ENCODE measurements at regions not wholly inside any gene's neighbourhood (a gene's known extent, or its start where the extent isn't known, plus 50 kb on each side); places are given as distances from the start of the nearest gene placed in this dataset.

DNA sequence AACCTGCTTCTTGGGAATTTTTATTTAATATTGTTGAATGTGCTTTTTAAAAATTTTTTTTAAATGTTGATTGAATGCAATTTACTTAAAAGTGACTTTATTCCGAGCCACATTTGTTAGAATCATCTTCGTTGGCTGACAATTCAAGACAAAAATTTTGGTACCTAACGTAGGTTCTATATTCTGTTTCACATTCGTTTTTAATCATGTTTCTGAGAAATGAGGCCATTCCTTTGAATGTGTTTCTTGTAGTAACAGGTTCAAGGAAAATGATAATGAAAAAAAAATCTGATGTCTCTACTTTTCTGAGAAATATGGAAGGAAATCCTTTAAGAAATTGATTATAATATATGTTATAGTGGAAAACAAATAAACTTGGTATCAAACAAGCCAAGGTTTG lies 92.3 kb upstream of the DCLK2 start:
- WGBS (ENCODE audit: insufficient coverage), result 100% methylated on average over 4 of the region's 4 CpGs

DNA sequence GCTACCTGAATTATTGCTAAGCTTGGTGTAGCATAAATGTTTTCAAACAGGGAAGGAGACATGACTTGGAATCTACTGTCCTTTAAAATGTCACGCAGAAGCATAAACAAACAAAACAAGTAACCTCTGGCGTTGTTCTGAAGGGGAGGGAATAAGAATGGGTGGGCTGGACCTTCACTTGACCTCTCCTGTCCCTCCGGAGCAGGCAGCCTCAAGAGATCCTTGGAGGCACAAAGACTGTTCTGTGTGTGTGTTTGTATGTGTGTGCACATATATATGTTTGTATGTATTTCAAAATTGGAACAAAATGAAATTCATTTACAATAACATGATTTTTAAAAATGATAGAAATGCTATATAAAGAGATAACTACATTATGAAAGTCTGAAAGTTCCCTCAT lies 91.3 kb upstream of the DCLK2 start:
- Histone ChIP-seq H3K27ac (ENCODE audit: insufficient read depth in 1 of 2, low read depth in 1 of 2, low read length in 2 of 2, poor library complexity in 1 of 2, severe bottlenecking in 2 of 2) (no peak overlapping the region), H3K4me3 (ENCODE audit: control insufficient read depth in 1 of 7, extremely low read depth in 1 of 7, insufficient read depth in 4 of 7, low read depth in 2 of 7, low read length in 6 of 7) (no peak overlapping the region), H3K36me3 (ENCODE audit: control insufficient read depth in 4 of 4, insufficient read depth in 4 of 4, low read length in 3 of 4) (no peaks in the 10 kb centered on the region), H3K4me1 (ENCODE audit: control extremely low read depth in 1 of 4, control insufficient read depth in 4 of 4, insufficient read depth in 4 of 4, low read length in 3 of 4) (peaks cover 0 to 4% (median 4%) of the 10 kb centered on the region in 4 experiments), H3K9me3 (ENCODE audit: control extremely low read depth in 1 of 5, control insufficient read depth in 4 of 5, insufficient read depth in 2 of 5, low read depth in 1 of 5, low read length in 4 of 5) (no peaks in the 10 kb centered on the region), H3K27me3 (replicated peaks in 2 of 5; ENCODE audit: control insufficient read depth in 4 of 5, insufficient read depth in 5 of 5, low read length in 4 of 5) (no peaks in the 10 kb centered on the region)
- WGBS (ENCODE audit: insufficient coverage), result 100% methylated on average over 1 of the region's 3 CpGs
- POLR2A ChIA-PET, result no interaction called here
- no peak for DNase-seq
- CTCF ChIA-PET, result interaction anchor here (0.9 kb wide), 1 partner anchor 12 kb away, joined by 3 read pairs; no protein-coding TSS in a partner anchor

More for the DNA sequence above, 92.3 kb upstream of the DCLK2 start:
- Histone ChIP-seq H3K4me1 (ENCODE audit: control extremely low read depth in 1 of 4, control insufficient read depth in 4 of 4, insufficient read depth in 4 of 4, low read length in 3 of 4) (peaks cover 0 to 4% (median 4%) of the 10 kb centered on the region in 4 experiments), H3K36me3 (ENCODE audit: control insufficient read depth in 4 of 4, insufficient read depth in 4 of 4, low read length in 3 of 4) (no peaks in the 10 kb centered on the region), H3K9me3 (ENCODE audit: control extremely low read depth in 1 of 5, control insufficient read depth in 4 of 5, insufficient read depth in 2 of 5, low read depth in 1 of 5, low read length in 4 of 5) (no peaks in the 10 kb centered on the region), H3K27me3 (replicated peaks in 2 of 5; ENCODE audit: control insufficient read depth in 4 of 5, insufficient read depth in 5 of 5, low read length in 4 of 5) (no peaks in the 10 kb centered on the region), H3K27ac (ENCODE audit: insufficient read depth in 1 of 2, low read depth in 1 of 2, low read length in 2 of 2, poor library complexity in 1 of 2, severe bottlenecking in 2 of 2) (no peak overlapping the region), H3K4me3 (ENCODE audit: control insufficient read depth in 1 of 7, extremely low read depth in 1 of 7, insufficient read depth in 4 of 7, low read depth in 2 of 7, low read length in 6 of 7) (no peak overlapping the region)
- ChIA-PET POLR2A (no interaction called here), CTCF (interaction anchor here (0.9 to 1.2 kb wide), 2 partner anchors 13 to 223 kb away, joined by 3 to 4 read pairs; no protein-coding TSS in a partner anchor)
- DNase-seq, result no peak

DNA sequence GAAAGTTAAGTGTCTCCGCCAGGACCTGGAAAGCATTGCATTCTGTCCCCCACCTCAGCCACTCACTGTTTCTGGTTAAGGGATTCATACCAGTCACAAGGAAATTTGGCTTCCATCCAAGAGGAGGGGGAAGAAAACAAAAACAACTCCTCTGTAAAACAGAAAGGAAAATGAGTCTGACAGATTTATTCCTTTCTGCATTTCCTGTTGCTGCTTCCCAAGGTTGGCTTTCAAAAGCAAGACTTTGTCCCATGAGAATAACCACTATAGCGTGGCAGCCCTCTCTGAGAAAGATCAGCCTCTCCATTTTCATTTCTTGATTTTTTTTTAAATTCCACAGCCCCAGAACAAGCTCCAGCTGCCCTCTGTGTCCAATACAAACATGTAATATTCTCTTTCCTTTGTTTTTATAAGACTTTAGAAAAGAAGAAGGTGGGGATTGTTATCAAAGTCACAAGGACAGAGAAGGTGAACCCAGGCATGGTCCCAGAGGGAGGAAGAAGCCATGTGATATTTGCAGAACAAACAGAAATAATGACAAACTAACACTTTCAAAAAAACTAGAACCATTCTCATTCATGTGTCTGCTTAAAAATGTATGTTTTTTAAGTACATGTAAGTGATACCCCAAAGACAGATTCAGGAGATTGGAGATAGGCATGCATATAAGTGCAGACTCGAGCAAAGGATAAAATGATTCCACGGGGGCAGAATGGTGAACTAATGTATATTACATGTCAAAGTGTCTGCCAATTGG lies 90.7 kb upstream of the DCLK2 start:
- Histone ChIP-seq H3K9me3 (ENCODE audit: control extremely low read depth in 1 of 5, control insufficient read depth in 4 of 5, insufficient read depth in 2 of 5, low read depth in 1 of 5, low read length in 4 of 5) (no peaks in the 10 kb centered on the region), H3K4me1 (ENCODE audit: control extremely low read depth in 1 of 4, control insufficient read depth in 4 of 4, insufficient read depth in 4 of 4, low read length in 3 of 4) (peaks cover 0 to 4% (median 4%) of the 10 kb centered on the region in 4 experiments), H3K36me3 (ENCODE audit: control insufficient read depth in 4 of 4, insufficient read depth in 4 of 4, low read length in 3 of 4) (no peaks in the 10 kb centered on the region), H3K27ac (ENCODE audit: insufficient read depth in 1 of 2, low read depth in 1 of 2, low read length in 2 of 2, poor library complexity in 1 of 2, severe bottlenecking in 2 of 2) (no peak overlapping the region), H3K4me3 (ENCODE audit: control insufficient read depth in 1 of 7, extremely low read depth in 1 of 7, insufficient read depth in 4 of 7, low read depth in 2 of 7, low read length in 6 of 7) (peak overlapping the region in 1 of 7 experiments; percentile 12), H3K27me3 (replicated peaks in 2 of 5; ENCODE audit: control insufficient read depth in 4 of 5, insufficient read depth in 5 of 5, low read length in 4 of 5) (no peaks in the 10 kb centered on the region)
- 70% methylated on average over 3 of the region's 4 CpGs for WGBS (ENCODE audit: insufficient coverage)
- CTCF ChIA-PET, result interaction anchor here (1.7 kb wide), 1 partner anchor 221 kb away, joined by 5 read pairs; no protein-coding TSS in a partner anchor
- peak in 2 of 3 donors; percentile 34 to 38 for DNase-seq
- POLR2A ChIA-PET, result no interaction called here

DNA sequence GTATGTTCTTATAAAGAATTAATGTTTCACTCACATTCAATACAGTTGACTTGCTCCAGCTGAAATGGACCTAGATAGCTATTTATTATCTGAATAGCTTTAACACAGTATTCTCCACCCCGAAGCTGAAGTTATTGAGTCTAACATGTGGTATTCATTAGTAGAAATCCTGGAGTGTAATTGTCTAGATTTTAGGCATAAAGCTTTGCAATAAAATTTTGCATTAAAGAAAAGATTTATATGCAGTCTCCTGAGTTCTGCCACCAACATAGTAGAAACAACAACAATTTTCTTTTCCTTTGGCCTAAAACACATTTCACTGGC lies 90.2 kb upstream of the DCLK2 start:
- CTCF ChIA-PET, result interaction anchor here (1.4 to 1.7 kb wide), 2 partner anchors 11 to 221 kb away, joined by 4 to 5 read pairs; no protein-coding TSS in a partner anchor
- Histone ChIP-seq H3K4me1 (ENCODE audit: control extremely low read depth in 1 of 4, control insufficient read depth in 4 of 4, insufficient read depth in 4 of 4, low read length in 3 of 4) (peaks cover 0 to 4% (median 4%) of the 10 kb centered on the region in 4 experiments), H3K27me3 (replicated peaks in 2 of 5; ENCODE audit: control insufficient read depth in 4 of 5, insufficient read depth in 5 of 5, low read length in 4 of 5) (no peaks in the 10 kb centered on the region), H3K9me3 (ENCODE audit: control extremely low read depth in 1 of 5, control insufficient read depth in 4 of 5, insufficient read depth in 2 of 5, low read depth in 1 of 5, low read length in 4 of 5) (no peaks in the 10 kb centered on the region), H3K4me3 (ENCODE audit: control insufficient read depth in 1 of 7, extremely low read depth in 1 of 7, insufficient read depth in 4 of 7, low read depth in 2 of 7, low read length in 6 of 7) (no peak overlapping the region), H3K36me3 (ENCODE audit: control insufficient read depth in 4 of 4, insufficient read depth in 4 of 4, low read length in 3 of 4) (no peaks in the 10 kb centered on the region), H3K27ac (ENCODE audit: insufficient read depth in 1 of 2, low read depth in 1 of 2, low read length in 2 of 2, poor library complexity in 1 of 2, severe bottlenecking in 2 of 2) (no peak overlapping the region)
- DNase-seq, result no peak
- POLR2A ChIA-PET, result no interaction called here
- no CpG with 5 or more reads among the region's 1 CpG for WGBS (ENCODE audit: insufficient coverage)

DNA sequence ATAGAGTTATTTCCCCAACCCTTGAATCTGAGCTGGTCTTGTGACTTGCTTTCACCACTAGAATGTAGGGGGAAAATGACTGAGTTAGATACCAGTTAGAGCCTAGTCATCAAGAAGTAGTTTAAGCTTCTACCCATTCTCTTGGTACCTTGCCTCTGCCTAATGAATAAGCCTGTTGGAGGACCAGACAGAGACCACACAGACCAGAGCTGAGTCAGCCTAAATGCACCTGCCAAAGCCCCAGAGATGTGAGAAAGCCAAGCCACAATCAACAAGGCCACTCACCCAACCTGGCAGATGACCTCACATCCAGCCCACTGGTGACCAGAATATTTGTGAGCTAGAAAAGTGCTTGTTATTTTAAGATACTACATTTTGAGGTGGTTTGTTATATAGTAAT lies 85.2 kb upstream of the DCLK2 start:
- DNase-seq, result no peak
- Histone ChIP-seq H3K9me3 (ENCODE audit: control extremely low read depth in 1 of 5, control insufficient read depth in 4 of 5, insufficient read depth in 2 of 5, low read depth in 1 of 5, low read length in 4 of 5) (no peaks in the 10 kb centered on the region), H3K27me3 (replicated peaks in 2 of 5; ENCODE audit: control insufficient read depth in 4 of 5, insufficient read depth in 5 of 5, low read length in 4 of 5) (no peaks in the 10 kb centered on the region), H3K4me1 (ENCODE audit: control extremely low read depth in 1 of 4, control insufficient read depth in 4 of 4, insufficient read depth in 4 of 4, low read length in 3 of 4) (peaks cover 0 to 7% (median 2%) of the 10 kb centered on the region in 4 experiments), H3K27ac (ENCODE audit: insufficient read depth in 1 of 2, low read depth in 1 of 2, low read length in 2 of 2, poor library complexity in 1 of 2, severe bottlenecking in 2 of 2) (no peak overlapping the region), H3K36me3 (ENCODE audit: control insufficient read depth in 4 of 4, insufficient read depth in 4 of 4, low read length in 3 of 4) (no peaks in the 10 kb centered on the region), H3K4me3 (ENCODE audit: control insufficient read depth in 1 of 7, extremely low read depth in 1 of 7, insufficient read depth in 4 of 7, low read depth in 2 of 7, low read length in 6 of 7) (no peak overlapping the region)
- ChIA-PET CTCF (interaction anchor here (0.6 kb wide), 1 partner anchor 868 kb away, joined by 3 read pairs; no protein-coding TSS in a partner anchor), POLR2A (no interaction called here)

DNA sequence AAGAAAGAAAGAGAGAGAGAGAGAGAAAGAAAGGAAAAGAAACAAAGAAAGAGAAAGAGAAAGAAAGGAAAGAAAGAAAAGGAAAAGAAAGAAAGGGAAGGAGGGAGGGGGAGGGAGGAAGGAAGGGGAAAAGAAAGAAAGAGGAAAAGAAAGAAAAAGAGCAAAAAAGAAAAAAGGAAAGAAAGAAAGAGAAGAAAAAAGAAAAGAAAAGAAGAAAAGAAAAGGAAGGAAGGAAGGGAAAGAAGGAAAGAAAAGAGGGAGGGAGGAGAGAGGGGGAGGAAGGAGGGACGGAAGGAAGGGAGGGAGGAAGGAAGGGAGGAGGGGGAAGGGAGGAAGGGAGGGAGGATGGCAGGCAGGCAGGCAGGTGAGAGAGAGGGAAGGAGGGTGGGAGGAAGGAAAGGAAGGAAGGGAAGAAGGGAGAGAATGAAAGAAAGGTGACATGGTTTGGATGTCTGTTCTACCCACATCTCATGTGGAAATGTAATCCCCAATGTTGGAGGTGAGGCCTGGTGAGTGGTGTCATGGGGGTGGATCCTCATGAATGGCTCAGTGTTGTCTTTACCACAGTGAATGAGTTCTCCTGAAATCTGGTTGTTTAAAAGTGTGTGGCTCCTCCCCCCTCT lies 83.0 kb upstream of the DCLK2 start:
- no peaks in the 10 kb centered on the region for H3K9me3 ChIP-seq (ENCODE audit: control extremely low read depth in 1 of 5, control insufficient read depth in 4 of 5, insufficient read depth in 2 of 5, low read depth in 1 of 5, low read length in 4 of 5)
- H3K36me3 ChIP-seq (ENCODE audit: control insufficient read depth in 4 of 4, insufficient read depth in 4 of 4, low read length in 3 of 4), result no peaks in the 10 kb centered on the region
- H3K4me1 ChIP-seq (ENCODE audit: control extremely low read depth in 1 of 4, control insufficient read depth in 4 of 4, insufficient read depth in 4 of 4, low read length in 3 of 4), result peaks cover 0 to 11% (median 4%) of the 10 kb centered on the region in 4 experiments
- 83% methylated on average over 1 of the region's 1 CpG for WGBS (ENCODE audit: insufficient coverage)
- no peaks in the 10 kb centered on the region for H3K27me3 ChIP-seq (replicated peaks in 2 of 5; ENCODE audit: control insufficient read depth in 4 of 5, insufficient read depth in 5 of 5, low read length in 4 of 5)
- DNase-seq, result no peak
- no peak overlapping the region for H3K27ac ChIP-seq (ENCODE audit: insufficient read depth in 1 of 2, low read depth in 1 of 2, low read length in 2 of 2, poor library complexity in 1 of 2, severe bottlenecking in 2 of 2)
- no peak overlapping the region for H3K4me3 ChIP-seq (ENCODE audit: control insufficient read depth in 1 of 7, extremely low read depth in 1 of 7, insufficient read depth in 4 of 7, low read depth in 2 of 7, low read length in 6 of 7)
- ChIA-PET POLR2A (no interaction called here), CTCF (no interaction called here)

DNA sequence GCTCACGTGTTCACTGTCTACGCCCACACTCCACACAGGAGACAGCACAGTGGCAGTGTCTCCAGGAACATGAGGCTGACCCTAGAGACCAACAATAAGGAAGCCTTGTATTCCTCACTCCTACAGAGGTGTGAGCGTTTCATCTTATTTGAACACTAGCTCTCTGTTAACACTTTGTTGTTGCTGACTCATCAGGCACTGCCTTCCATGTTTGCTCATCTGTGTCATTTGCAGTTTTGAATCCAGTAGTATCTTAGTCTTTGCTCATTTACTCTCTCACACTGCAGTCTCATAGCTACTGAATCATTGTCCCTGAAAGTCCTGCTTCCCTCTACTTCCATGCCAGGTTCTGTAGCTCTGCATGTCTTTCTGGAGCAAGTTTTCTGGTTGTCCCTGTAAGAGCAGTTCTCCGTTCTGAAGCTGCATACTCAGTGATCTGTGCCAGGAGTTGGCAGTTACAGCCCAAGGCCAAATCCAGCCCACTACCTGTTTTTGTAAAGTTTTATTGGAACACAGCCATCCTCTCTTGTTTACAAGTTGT lies 80.3 kb upstream of the DCLK2 start:
- no peak overlapping the region for H3K4me3 ChIP-seq (ENCODE audit: control insufficient read depth in 1 of 7, extremely low read depth in 1 of 7, insufficient read depth in 4 of 7, low read depth in 2 of 7, low read length in 6 of 7)
- CTCF ChIA-PET, result interaction anchor here (0.9 to 2.4 kb wide), 10 partner anchors 9 to 868 kb away, joined by 3 to 9 read pairs (median 5); no protein-coding TSS in a partner anchor
- WGBS (ENCODE audit: insufficient coverage), result 55% methylated on average over 4 of the region's 4 CpGs
- H3K27ac ChIP-seq (ENCODE audit: insufficient read depth in 1 of 2, low read depth in 1 of 2, low read length in 2 of 2, poor library complexity in 1 of 2, severe bottlenecking in 2 of 2), result no peak overlapping the region
- H3K4me1 ChIP-seq (ENCODE audit: control extremely low read depth in 1 of 4, control insufficient read depth in 4 of 4, insufficient read depth in 4 of 4, low read length in 3 of 4), result peaks cover 0 to 14% (median 4%) of the 10 kb centered on the region in 4 experiments
- DNase-seq, result peak in 2 of 3 donors; percentile 44 to 65
- no peaks in the 10 kb centered on the region for H3K36me3 ChIP-seq (ENCODE audit: control insufficient read depth in 4 of 4, insufficient read depth in 4 of 4, low read length in 3 of 4)
- no peaks in the 10 kb centered on the region for H3K27me3 ChIP-seq (replicated peaks in 2 of 5; ENCODE audit: control insufficient read depth in 4 of 5, insufficient read depth in 5 of 5, low read length in 4 of 5)
- H3K9me3 ChIP-seq (ENCODE audit: control extremely low read depth in 1 of 5, control insufficient read depth in 4 of 5, insufficient read depth in 2 of 5, low read depth in 1 of 5, low read length in 4 of 5), result no peaks in the 10 kb centered on the region
- POLR2A ChIA-PET, result no interaction called here

Measured in common myeloid progenitor, CD34-positive (primary cell).